DMS153 (cell line): ENCODE measurements at regions not wholly inside any gene's neighbourhood (a gene's known extent, or its start where the extent isn't known, plus 50 kb on each side); places are given as distances from the start of the nearest gene placed in this dataset.

Source experiments
- DNase-seq: peaks from one replicate; lab custom pipeline; 2025; lab: John Stamatoyannopoulos, UW

DNA sequence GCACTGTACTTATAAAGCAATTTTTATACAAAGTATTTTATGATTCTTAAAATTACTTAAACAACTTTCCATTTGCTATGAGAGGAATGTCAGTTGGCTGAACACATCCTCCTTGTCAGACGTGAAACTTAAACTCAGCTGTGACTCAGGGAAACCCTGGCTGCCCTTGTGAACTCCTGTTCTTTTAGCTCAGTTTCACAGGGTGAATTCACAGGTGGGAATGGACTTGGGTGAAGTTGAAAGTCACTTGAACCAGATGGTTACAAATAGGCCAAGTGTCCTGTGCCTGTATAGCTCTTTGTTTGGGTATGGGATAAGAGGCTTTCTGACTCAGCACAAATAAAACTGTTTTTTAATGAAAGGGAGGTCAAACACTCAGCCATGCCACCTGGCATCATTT is 67.4 kb upstream of the FAM47B start:
- DNase-seq, result peak; percentile 52

DNA sequence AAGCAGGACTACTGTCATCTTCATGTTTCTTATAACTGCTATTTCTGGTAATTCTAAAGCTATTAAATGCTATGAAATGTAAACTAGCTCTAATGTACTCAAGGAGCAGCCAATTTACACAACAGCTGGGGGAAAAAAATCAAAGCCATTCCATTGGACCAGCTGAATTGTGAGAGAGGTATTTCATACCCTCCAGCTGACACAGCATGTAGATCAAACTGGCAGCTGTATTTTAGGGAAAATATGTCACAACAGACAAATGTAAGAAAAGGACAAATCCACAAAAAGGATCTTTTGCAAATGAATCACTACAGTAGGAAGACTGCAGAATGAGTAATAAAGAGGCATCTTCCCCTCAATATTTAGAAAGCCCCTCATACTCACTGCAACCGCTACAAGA is 65.2 kb upstream of the FAM47B start:
- no peak for DNase-seq

DNA sequence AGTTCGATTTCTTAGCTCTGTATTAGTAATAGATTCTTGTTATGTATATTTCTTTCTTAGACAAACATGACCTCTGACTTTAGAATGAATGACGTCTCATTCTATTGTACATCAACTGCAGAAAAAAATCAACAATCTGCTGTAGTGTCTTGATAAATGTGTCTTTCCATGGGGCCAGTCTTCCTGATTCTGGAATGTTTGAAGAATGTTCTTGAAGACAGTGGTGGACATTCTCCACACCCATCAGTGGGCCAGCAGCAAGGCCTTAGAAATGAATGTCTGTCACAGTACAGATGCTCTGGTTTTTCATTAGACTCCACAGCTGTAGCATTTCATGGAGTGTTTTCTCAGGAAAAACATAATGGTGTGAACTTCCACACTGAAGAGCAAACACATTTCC is 63.2 kb upstream of the FAM47B start:
- DNase-seq, result no peak

DNA sequence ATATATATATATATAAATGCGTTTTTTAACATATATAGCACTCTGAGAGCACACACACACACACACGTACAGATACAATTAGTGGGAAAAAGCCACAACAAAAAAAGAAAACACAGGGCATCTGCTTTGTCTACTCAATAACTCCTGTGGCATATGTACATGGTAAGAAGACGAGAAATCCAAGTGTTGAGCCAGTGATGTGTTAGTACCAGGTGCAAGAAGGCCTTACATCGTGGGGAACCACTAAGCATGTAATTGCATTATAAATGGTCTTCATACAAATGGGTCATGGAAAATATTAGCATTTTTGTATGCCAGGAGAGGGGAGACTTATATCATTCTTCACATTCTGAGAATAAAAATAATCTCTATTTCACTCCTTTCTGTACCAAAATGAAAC is 62.7 kb upstream of the FAM47B start:
- DNase-seq, result no peak

DNA sequence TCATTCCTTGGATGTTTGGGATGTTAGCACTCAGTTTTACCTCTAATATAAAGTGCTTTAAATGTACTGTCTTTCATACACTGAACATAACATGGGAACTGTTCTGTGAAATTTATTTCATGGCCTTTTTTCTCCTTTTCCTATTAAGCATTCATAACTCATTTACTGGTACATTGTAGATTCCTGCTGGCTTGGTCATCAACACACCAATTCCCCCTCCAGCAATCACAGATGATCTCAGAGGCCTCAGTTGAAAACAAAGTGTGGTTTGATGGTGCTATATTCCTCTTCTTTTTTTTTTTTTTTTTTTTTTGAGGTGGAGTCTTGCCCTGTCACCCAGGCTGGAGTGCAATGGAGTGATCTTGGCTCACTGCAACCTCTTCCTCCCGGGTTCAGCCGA is 61.9 kb upstream of the FAM47B start:
- DNase-seq, result no peak

DNA sequence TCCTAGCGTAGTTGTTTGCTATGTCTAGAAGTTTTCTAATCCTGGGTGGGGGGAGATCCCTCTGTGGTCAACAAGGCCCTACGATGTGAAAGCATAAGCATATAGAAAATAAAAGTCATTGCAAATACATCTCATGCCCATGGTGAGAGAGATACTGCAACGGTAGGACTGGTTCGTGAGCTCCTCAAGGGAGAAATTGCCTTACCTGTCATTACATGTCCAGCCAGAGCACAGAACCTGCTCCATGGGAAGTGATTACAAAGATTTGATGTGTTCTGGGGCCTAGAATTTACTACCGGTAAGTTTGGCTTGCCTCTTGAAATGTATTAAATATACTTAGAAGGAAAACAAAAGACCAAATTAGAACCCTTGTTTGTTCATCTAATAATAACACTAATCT is 60.9 kb upstream of the FAM47B start:
- no peak for DNase-seq

DNA sequence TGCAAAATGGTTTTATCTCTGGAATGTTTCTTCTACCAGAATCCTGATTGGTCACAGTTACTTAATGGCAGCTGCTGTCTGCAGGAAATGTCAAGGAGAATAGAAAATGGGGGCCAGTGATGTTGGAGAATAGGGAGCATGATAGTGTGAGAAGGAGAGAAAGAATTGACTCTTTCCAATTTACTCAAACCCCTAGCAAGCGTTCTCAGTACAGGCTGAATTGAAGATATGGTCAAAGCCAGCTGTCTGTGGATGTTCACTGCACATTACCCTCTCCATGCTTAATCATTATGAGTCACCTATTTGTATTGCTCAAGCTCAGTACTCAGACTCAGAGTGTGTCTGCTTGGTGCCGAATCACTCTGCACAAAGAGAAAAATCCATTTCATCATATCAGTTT is 57.8 kb upstream of the FAM47B start:
- DNase-seq, result peak; percentile 28

DNA sequence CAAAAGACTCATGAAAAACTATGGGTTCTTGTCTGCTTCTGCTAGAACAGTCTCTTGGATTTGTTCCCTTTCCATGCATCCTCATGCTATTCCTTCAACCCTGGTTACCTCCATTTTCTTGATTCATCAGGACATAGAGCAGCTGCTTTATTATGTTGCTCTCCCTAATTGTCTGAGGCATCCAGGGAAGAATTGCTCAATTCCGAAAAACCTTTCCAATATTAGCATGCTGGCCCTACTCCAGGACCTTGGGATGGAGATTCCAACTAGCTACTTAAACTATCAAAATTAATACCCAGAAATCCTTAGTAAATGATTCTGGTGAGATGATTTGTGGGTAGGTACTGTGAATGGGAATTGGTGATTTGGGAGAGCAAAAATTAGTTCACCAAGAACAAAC is 56.6 kb upstream of the FAM47B start:
- DNase-seq, result no peak

DNA sequence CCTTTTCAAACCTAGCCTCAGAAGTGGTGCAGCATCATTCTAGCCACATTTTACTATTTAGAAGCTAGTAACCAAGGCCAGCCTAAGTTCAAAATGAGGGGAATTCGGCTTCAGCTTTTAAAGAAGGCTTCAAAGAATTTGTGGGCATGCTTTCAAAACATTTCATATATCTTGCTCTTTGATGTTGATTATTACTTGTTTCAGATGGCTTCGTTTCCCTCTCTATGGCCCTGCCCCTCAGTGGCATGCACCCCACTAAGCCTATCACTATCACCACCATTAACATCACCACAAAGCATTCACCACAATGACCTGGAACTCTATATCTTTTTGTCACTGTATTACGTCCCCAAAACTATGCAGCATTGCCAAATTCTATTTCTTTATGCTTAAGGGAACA is 51.2 kb upstream of the FAM47B start:
- no peak for DNase-seq
